ENCODE measurements at regions not wholly inside any gene's neighbourhood (a gene's known extent, or its start where the extent isn't known, plus 50 kb on each side); places are given as distances from the start of the nearest gene placed in this dataset.

DNA sequence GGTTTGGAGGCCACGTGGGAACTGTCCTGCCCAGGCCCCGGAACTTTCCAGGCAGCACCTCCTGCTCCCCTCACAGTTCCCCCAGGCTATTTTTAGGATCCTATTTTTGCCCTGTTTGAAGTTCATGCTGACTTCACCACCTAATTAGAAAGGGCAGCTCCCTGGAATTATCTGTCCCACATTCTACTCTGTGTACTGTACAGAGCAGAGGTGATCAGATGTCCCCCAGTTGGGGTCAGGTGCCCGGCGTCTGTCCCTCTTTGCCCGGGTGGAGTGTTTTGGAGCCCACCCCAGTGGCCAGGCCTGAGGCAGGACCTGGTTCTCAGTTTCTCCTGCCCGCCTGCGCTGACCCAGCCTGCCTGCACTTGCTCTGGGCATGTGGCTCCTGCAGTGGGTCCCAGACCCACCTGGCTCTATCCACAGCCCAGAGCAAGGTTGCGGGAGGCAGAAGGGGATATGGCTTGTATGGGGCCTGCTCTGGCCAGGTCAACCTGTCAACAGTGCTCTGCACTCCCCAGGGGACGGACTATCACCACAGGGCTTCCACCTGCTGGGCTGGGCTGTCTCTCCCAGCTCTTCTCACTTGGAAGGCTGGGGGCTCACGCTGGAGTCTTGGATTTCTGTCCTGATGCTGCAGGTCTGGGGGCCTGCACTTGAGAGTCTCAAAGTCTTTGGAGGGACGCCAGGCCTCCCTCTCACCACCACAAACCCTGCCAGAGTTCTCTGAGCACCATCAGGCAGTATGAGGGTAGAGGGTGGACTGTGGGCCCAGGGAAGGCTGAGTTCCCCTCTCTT is 268.3 kb downstream of the GADD45G start:
- ChIA-PET CTCF (no interaction called here), POLR2A (ENCODE audit: low non-redundant PET) (no interaction called here)
- H3K36me3 ChIP-seq (ENCODE audit: insufficient read depth, low read length, poor library complexity, severe bottlenecking) = no peaks in the 10 kb centered on the region
- TF ChIP-seq, protein P1, sequence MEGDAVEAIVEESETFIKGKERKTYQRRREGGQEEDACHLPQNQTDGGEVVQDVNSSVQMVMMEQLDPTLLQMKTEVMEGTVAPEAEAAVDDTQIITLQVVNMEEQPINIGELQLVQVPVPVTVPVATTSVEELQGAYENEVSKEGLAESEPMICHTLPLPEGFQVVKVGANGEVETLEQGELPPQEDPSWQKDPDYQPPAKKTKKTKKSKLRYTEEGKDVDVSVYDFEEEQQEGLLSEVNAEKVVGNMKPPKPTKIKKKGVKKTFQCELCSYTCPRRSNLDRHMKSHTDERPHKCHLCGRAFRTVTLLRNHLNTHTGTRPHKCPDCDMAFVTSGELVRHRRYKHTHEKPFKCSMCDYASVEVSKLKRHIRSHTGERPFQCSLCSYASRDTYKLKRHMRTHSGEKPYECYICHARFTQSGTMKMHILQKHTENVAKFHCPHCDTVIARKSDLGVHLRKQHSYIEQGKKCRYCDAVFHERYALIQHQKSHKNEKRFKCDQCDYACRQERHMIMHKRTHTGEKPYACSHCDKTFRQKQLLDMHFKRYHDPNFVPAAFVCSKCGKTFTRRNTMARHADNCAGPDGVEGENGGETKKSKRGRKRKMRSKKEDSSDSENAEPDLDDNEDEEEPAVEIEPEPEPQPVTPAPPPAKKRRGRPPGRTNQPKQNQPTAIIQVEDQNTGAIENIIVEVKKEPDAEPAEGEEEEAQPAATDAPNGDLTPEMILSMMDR (conservative IDR thresholded peaks at IDR 0.05; ENCODE audit: low read depth, low read length) = no peak
- no peak for TF ChIP-seq EZH2 (IDR thresholded peaks at IDR 0.05; ENCODE audit: borderline replicate concordance, low read depth, low read length, poor library complexity, severe bottlenecking)
- no peaks in the 10 kb centered on the region for H3K27me3 ChIP-seq (replicated peaks; ENCODE audit: insufficient read depth, low read depth, low read length, poor library complexity)
- no peak overlapping the region for H3K27ac ChIP-seq (ENCODE audit: low read depth, low read length, poor library complexity, severe bottlenecking)
- no peak overlapping the region for H3K4me3 ChIP-seq (ENCODE audit: low read depth, low read length, poor library complexity, severe bottlenecking)
- no peak for DNase-seq (ENCODE audit: low spot score)
- no TSS peak for BruUV-seq (replicated peaks)
- no peaks in the 10 kb centered on the region for H3K4me1 ChIP-seq (ENCODE audit: insufficient read depth, low read length, poor library complexity, severe bottlenecking)
- intact Hi-C loops (cut with micrococcal nuclease; ENCODE audit: unreplicated experiment) = no loop called here
- H3K9me3 ChIP-seq (ENCODE audit: low read depth, low read length, poor library complexity, severe bottlenecking) = no peaks in the 10 kb centered on the region

DNA sequence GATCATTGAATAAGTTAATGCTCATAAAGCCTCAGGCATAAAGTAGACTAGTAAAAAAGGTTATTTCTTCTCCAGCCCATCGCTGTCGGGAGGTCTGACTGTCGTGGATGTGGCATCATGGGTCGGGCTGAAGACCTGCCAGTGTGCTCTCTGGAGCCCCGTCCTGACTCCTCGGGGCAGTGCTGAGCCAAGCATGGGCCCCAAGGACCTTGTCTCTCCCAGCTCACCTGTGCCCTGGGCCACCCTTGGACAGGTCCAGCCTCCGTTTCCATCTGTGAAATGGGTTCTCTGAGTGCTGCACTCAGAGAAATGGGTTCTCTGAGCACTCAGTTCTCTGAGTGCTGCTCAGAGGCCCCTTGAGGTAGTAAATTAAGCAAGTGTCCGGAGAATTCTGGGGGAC is 269.0 kb downstream of the GADD45G start:
- H3K4me3 ChIP-seq (ENCODE audit: low read depth, low read length, poor library complexity, severe bottlenecking) = no peak overlapping the region
- H3K9me3 ChIP-seq (ENCODE audit: low read depth, low read length, poor library complexity, severe bottlenecking) = no peaks in the 10 kb centered on the region
- H3K4me1 ChIP-seq (ENCODE audit: insufficient read depth, low read length, poor library complexity, severe bottlenecking) = no peaks in the 10 kb centered on the region
- intact Hi-C loops (cut with micrococcal nuclease; ENCODE audit: unreplicated experiment) = no loop called here
- CTCF ChIA-PET = no interaction called here
- H3K27me3 ChIP-seq (replicated peaks; ENCODE audit: insufficient read depth, low read depth, low read length, poor library complexity) = no peaks in the 10 kb centered on the region
- BruUV-seq (replicated peaks) = no TSS peak
- TF ChIP-seq, protein P1 (conservative IDR thresholded peaks at IDR 0.05; ENCODE audit: low read depth, low read length) = no peak
- TF ChIP-seq EZH2 (IDR thresholded peaks at IDR 0.05; ENCODE audit: borderline replicate concordance, low read depth, low read length, poor library complexity, severe bottlenecking) = no peak
- H3K36me3 ChIP-seq (ENCODE audit: insufficient read depth, low read length, poor library complexity, severe bottlenecking) = no peaks in the 10 kb centered on the region
- no peak for DNase-seq (ENCODE audit: low spot score)
- POLR2A ChIA-PET (ENCODE audit: low non-redundant PET) = no interaction called here
- no peak overlapping the region for H3K27ac ChIP-seq (ENCODE audit: low read depth, low read length, poor library complexity, severe bottlenecking)

DNA sequence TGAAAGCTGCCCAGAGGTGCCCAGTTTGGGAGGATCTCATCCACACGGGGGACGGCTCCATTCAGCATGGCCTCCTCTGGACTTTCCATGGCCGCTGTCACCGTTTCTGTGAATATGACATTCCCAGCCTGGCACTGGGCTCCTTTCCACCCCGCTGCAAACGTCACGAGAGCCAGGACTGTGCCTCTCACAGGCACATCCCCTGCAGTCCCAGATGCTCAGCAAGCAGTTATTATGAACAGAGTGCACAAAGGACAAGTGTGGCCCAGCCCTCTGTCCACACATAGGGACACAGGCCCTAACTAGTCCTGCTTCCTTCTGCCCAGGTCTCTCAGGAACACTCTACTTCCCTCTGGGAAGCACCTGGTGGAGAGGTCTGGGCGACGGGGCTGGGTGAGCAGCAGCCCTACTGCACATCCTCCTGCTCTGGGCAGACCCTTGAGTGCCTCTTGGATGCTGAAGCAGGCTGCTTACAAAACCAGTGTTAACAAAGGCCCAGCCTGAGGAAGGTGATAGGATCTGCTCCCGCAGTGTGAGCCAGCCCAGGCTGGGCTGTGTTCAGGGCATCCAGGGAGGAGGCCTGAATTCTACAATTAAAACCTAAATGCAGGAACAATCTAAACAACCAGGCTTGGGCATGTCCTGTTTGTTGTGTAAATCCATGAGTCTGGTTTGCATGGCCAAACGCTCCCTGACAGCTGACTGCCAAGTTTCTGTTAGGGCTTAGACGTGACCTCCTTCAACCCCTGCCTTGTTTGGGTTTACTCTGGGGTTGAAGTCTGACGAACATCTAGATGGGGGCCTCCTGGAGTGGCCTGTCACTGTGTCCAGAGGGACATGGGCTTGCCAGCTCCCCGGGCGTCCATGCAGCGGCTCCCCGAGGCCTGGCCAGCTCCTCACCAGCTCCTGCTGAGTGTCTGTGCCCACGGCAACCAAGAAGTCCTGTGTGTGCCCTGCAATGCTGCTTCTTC is 269.8 kb downstream of the GADD45G start:
- CTCF ChIA-PET = no interaction called here
- intact Hi-C loops (cut with micrococcal nuclease; ENCODE audit: unreplicated experiment) = no loop called here
- no peak overlapping the region for H3K4me3 ChIP-seq (ENCODE audit: low read depth, low read length, poor library complexity, severe bottlenecking)
- POLR2A ChIA-PET (ENCODE audit: low non-redundant PET) = no interaction called here
- H3K9me3 ChIP-seq (ENCODE audit: low read depth, low read length, poor library complexity, severe bottlenecking) = no peaks in the 10 kb centered on the region
- no peak for DNase-seq (ENCODE audit: low spot score)
- no peaks in the 10 kb centered on the region for H3K36me3 ChIP-seq (ENCODE audit: insufficient read depth, low read length, poor library complexity, severe bottlenecking)
- TF ChIP-seq, protein P1 (conservative IDR thresholded peaks at IDR 0.05; ENCODE audit: low read depth, low read length) = no peak
- no peak for TF ChIP-seq EZH2 (IDR thresholded peaks at IDR 0.05; ENCODE audit: borderline replicate concordance, low read depth, low read length, poor library complexity, severe bottlenecking)
- H3K27me3 ChIP-seq (replicated peaks; ENCODE audit: insufficient read depth, low read depth, low read length, poor library complexity) = no peaks in the 10 kb centered on the region
- H3K4me1 ChIP-seq (ENCODE audit: insufficient read depth, low read length, poor library complexity, severe bottlenecking) = no peaks in the 10 kb centered on the region
- H3K27ac ChIP-seq (ENCODE audit: low read depth, low read length, poor library complexity, severe bottlenecking) = no peak overlapping the region
- BruUV-seq (replicated peaks) = no TSS peak
